T-helper 1 cell (primary cell): ENCODE measurements at regions not wholly inside any gene's neighbourhood (a gene's known extent, or its start where the extent isn't known, plus 50 kb on each side); places are given as distances from the start of the nearest gene placed in this dataset.
"Not testable (repeated sequence)": the region's sequence is repeated elsewhere in the genome, so short reads cannot be mapped to it uniquely, and the experiment has no call there.

Source experiments
- DNase-seq, 5 donors: peaks; one replicate each; pipeline ENCODE4 v3.0.0-alpha.2; 2012 to 2020

DNA sequence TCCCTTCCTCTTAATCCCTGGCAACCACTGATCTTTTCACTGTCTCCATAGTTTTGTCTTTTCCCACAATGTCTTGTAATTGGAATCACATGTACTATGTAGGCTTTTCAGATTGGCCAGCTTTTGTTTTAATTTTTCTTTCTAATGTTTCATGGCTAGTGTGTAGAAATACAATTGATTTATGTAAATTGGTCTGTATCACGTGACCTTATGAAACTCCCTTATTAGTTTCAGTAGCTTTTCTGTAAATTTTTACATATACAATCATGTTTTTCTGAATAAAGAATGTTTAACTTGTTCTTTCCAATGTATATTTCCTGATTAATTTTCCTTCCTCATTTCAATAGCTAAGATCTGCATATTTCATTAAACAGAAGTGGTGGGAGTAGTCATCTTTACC, 319.3 kb downstream of the MDFIC start:
- DNase-seq: no peak

DNA sequence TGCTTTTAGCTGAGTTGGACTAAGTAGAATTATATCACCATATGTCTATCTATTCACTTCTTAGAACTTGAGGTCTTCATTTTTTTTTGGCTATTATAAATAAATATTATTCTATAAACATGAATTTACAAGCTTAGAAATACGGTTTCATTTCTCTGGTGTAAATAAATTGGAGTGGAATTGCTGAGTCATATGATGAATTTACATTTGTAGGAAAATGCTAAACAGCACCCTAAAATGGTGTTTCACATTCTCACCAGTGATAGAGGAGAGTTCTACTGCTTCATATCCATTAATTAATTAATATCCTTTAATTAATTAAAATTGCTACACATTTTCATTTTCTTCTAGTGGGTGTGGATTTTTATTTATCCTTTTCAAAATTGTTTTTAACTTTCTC, 318.3 kb downstream of the MDFIC start:
- no peak for DNase-seq

DNA sequence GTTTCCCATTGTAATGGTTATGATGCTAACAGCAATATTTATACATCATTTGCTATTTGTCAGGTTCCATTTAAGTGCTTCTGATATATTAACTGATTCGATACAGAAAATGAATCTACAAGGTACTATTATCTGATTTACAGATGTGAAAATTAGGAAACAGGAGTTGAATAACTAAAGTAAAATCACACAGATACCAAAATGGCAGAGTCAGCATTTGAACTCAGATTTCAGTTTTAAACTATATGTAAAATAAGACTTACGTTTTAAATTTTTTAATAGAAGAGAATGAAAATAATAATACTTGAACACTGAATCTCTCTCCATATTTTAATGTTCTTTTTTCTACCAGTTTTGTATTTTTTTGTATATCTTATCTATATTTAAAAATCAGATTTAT, 313.2 kb downstream of the MDFIC start:
- DNase-seq: no peak

- no peak for DNase-seq
These were observed 311.9 kb downstream of the MDFIC start for GRCh38 chr7:115233809-115234208.

DNA sequence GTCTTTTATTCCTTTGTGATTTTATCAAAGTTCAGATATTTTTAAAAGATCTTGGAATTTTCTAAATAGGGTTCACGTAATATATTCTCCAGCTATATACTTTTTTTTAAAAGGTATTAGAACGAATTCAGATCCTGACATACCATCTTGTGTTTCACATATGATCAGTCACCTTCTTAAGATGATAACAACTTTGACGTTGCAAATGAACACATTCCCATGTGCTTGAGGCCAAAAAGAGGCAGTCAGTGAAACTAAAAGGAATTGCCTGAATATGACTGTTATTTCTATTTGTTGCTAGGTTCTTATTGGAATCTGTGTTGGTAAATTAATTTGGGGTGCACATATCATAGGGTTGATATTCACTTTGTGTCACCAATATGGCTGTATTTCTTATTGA, 310.1 kb downstream of the MDFIC start:
- no peak for DNase-seq

DNA sequence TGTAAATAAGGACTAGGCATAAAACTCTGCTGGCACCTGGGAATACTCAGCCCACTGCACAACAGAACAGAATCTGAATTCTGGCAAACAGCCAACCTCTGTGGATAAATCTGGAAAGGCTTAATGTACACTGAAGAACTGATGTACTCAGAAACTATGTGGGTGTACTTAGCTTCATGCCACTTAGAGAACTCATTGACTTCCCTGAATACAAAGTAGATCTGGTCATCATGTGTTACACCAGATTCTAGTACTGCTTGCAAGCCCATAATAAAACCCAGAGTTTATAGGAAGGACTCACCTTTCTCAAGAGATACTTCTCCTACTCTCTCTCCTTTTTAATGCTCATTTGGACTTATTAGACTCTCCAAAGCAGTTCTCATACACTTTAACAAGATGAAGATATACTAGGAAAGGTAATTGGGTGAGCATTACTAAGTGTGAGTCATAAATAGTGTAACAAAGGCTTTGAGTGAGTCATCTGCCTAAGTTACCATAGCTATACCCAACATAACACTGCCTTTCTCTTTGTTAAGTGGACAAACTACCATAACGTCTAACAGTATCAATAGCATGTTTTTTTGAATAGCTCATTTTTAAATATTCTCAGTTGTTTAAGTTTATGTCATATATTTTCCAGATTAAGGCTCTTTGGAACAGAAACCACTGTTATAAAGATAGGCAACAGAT, 309.1 kb downstream of the MDFIC start:
- peak in 1 of 5 donors; percentile 38 for DNase-seq

DNA sequence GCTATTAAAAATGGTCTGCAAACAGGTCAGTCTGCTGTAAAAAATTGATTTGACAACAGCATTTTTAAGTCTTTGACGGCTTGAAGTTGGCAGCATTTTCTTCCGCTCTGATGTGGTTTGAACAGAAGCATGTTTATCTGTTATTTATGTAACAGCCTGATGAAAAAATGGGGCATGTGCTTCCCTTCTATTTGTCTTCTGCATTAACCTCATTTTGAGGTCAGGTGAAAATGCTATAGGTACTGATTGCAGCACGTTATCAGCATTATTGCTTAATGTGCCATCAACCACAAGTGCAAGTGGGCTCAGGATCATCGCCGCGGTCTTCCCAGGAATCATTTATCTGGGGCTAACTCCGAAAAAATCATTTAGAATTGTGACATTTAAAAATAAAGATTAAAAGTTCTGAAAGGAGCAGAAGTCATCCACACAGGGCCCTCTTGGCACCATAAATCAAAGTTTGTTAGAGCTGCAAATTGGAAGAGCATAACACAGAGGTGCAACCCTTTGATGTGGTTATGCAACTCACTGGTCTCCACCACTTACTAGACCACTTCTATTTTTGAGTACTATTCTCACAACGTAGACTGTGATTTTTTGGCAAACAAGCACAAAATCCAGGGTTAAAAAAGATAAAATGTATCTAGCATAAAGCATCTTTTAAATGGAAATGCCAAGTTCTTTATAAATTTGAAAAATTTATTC, 307.7 kb downstream of the MDFIC start:
- DNase-seq: peak in 1 of 5 donors; percentile 5

DNA sequence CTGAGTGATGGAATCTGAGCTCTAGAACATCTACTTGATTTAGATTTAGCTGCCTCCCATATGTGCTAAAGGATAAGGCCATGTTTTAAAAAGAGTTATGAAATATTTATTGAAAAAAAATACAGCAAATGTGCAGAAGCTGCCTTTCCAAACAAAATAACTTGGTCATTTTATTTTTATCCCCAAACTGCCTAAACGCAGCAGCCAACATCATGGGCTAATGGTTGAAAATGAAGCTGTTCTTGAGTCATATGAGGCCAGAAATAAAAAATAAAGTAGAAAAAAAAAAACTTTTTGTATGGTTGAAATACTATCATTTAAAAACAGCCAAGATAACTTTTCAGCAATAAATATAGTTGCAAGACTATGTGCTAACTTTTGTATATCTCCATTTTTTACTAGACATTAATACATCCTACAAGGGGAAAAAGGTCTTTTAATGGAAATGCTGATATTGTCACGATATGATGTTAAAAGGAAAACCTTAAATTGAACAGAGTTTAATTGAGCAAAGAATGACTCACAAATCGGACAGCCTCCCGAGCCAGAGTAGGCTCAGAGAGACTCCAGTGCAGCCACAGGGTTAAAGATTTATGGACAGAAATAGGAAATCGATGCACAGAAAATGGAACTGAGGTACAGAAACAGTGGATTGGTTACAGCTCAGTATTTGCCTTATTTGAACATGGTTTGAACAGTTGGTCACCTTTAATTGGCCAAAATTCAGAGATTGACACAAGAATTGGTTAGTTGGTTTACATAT, 305.8 kb downstream of the MDFIC start:
- no peak for DNase-seq

GRCh38 chr7:115226410-115226809, 304.5 kb downstream of the MDFIC start:
- no peak for DNase-seq

- DNase-seq: no peak
These were observed 303.0 kb downstream of the MDFIC start for GRCh38 chr7:115224922-115225321.

- no peak for DNase-seq
These were observed 302.1 kb downstream of the MDFIC start for GRCh38 chr7:115223959-115224358.

GRCh38 chr7:115221456-115221855, 299.6 kb downstream of the MDFIC start:
- DNase-seq: no peak

DNA sequence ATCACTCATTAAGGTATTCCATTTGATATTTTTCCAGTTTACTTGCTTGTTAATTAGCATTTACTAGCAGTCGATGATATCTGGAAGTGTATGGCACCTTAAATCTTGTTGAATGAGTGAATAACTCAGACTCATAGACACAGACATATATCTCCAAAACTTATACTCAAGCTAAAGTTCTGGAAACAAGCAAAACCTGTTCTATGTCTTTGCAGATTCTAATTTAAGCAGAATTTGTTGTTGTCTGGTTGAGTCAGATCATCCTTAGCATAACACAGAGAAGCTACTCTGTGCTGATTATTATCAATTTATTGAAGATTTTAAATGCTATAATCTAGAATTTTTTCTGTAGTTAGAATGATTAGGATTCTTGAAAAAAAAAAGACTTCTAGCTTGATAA, 296.2 kb downstream of the MDFIC start:
- no peak for DNase-seq

- DNase-seq: no peak
These were observed 295.5 kb downstream of the MDFIC start for GRCh38 chr7:115217373-115217772.

- DNase-seq: no peak
These were observed 294.8 kb downstream of the MDFIC start for GRCh38 chr7:115216652-115217051.

DNA sequence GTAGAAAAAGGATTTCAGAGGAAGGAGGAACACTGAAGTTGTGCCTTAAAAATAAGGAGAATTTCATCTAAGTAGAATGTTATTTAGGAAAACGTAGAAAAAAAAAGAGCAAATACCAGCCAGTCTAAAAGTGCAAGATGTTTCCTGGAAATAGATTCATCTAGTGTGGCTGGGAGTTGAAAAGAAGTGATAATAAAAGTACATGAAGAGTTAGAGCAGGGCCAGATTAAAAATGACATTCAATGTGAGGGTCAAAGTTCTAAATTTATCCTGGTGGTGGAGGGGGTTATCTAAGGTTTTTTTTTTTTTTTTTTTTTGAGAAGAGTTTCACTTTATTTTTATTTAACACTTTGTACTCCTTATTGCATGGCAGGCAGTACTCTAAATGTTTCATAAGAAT, 289.3 kb downstream of the MDFIC start:
- DNase-seq: no peak

DNA sequence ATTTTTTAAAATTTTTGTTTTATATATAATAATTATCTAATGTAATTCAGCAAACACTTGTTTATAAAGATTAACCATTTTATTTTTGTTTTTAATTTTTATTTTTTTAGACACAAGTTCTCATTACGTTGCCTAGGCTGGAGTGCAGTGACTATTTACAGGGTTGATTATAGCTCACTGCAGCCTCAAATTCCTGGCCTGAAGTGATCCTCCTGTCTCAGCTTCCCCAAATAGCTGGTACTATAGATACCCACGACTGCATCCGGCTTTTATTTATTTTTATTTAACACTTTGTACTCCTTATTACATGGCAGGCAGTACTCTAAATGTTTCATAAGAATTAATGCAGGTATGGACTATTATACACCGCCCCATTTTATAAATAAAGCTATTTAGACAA, 288.7 kb downstream of the MDFIC start:
- no peak for DNase-seq

DNA sequence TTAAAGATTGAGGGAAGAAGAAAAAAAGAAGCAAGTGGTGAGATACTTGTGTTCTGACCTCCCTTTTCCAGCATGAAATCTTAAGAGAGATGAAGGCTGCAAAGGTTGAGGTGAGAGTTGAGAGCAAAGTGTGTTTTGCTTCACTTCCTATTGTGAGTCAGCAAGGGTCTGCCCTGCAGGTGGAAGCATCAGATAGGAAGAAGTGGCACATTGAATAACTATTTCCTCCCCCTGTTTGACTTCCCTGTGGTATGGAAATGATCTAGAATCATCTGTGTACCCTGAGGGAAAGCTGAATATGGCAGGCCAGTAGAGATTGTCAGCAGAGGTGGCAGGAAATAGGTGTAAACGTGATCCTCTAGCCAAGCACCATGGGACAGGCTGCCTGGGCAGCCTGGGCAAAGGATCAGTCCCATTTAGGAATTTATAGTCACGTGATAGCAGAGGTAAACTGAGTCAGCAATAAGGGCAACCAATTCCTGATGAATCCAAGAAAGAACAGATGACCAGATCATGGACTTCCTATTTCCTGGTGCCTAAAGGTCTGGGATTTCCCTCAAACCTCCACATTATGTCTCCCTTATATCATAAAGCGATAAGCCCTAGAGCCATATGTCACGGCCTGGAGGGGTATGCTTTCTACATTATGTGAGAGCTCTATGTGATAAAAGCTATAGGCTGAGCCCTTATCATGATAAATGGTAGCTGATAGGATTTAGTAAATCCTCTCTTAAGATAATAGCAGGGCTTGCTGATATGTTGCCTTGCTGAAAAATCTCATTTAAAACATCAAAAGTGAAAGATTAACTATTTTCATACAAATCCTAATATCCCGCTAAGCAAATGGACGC, 287.0 kb downstream of the MDFIC start:
- DNase-seq: no peak

DNA sequence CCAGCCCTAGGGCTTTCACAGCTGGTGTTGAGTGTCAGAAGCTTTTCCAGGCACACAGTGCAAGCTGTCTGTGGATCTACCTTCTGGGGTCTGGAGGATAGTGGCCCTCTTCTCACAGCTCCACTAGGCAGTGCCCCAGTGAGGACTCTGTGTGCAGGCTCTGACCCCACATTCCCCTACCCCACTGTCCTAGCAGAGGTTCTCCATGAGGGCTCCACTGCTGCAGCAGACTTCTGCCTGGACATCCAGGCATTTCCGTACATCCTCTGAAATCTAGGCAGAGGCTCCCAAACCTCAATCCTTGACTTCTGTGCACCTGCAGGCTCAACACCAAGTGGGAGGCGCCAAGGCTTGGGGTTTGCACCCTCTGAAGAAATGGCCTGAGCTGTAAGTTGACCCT, 284.5 kb downstream of the MDFIC start:
- not testable (repeated sequence) for DNase-seq

DNA sequence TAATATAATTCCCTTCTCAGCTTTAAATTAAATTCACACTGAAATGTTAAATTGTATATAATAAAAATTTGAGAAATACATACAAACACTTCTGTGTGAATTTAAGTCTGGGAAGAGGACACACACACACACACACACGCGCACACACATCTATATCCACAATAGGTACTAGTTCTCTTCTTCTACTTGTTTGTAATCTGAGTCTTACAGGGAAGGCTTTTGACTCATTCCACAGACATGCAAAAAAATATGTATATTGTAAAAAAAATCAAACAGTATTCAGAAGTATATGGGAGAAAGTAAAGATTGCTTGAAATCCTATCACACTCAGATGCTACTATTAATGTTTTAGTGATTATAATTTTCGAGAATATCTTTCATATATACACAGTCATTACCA, 276.2 kb downstream of the MDFIC start:
- no peak for DNase-seq

- DNase-seq: no peak
These were observed 273.3 kb downstream of the MDFIC start for GRCh38 chr7:115195208-115195607.

GRCh38 chr7:115191526-115191925, 269.6 kb downstream of the MDFIC start:
- no peak for DNase-seq
